ENCODE measurements at regions not wholly inside any gene's neighbourhood (a gene's known extent, or its start where the extent isn't known, plus 50 kb on each side); places are given as distances from the start of the nearest gene placed in this dataset.
"Not testable (repeated sequence)": the region's sequence is repeated elsewhere in the genome, so short reads cannot be mapped to it uniquely, and the experiment has no call there.

DNA sequence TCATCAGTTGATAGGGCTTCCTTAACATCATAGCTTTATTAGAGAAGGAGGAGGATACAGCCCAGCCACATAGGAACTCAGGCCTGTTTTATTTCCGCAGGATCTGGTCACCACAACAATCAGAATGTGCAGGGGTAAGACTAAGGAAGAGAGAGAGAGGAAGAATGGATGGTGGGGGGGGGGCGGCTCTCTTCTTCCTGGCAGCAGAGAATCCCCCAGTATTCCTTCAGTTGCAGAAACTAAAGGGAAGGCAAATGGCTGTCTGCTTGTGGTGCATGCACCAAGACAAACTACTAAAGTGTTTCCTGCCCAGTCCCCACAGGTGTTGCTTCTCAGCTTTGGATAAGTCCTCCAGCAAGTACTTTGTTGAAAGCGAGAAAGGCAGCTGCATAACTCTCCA, 96.4 kb upstream of the NBPF19 start:
- H3K9me3 Mint-ChIP-seq; H3K27ac Mint-ChIP-seq; H3K4me3 Mint-ChIP-seq; H3K36me3 Mint-ChIP-seq (ENCODE audit: low read depth); H3K27me3 Mint-ChIP-seq; intact Hi-C loops (cut with micrococcal nuclease): not testable (repeated sequence)
- peaks cover 13% of the 10 kb centered on the region for H3K4me1 Mint-ChIP-seq (ENCODE audit: low read depth)

DNA sequence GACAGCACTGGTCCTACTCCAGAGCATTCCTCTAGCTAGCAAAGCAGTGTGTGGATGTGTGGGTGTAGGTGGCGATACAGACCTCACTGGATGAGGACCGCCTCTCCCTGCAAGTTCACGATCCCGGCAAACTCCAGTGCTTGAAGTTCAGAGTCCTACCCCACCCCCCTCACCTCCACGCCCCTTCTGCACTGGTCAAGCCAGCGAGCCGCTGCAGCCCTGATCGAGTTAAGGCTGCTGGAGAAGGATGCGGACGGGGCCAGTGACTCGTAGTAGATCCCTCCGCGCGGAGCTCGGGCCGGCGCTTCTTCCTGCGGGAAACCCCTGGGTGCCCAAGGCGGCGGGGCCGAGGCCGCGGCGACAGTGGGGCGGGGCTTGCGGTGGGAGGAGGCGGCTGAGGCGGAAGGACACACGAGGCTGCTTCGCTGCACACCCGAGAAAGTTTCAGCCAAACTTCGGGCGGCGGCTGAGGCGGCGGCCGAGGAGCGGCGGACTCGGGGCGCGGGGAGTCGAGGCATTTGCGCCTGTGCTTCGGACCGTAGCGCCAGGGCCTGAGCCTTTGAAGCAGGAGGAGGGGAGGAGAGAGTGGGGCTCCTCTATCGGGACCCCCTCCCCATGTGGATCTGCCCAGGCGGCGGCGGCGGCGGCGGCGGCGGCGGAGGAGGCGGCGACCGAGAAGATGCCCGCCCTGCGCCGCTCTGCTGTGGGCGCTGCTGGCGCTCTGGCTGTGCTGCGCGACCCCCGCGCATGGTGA, 84.5 kb upstream of the NBPF19 start:
- intact Hi-C loops (cut with micrococcal nuclease); H3K36me3 Mint-ChIP-seq (ENCODE audit: low read depth); H3K27me3 Mint-ChIP-seq; H3K9me3 Mint-ChIP-seq: not testable (repeated sequence)
- Mint-ChIP-seq H3K4me3 (peak overlapping the region; percentile 78), H3K27ac (peak overlapping the region; percentile 72), H3K4me1 (ENCODE audit: low read depth) (peaks cover 12% of the 10 kb centered on the region)

DNA sequence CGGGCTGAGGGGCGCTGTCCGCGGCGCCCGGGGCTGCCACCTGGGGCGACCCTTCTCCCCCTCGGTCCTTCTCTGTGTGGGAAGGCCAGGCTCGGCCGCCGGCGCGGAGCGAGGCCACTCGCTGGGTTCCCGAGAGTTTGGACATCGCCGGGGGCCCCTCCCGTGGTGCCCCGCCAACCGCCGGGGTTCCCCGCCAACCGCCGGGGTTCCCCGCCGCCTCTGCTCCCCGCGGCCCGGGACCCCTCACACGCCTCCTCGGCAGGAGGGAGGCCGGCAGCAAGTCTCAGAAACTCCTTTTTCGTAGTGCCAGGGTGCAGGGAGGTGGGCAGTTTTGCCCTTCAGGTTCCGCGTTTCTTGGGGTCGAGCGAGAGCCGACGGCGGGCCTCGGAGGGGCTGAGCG, 83.9 kb upstream of the NBPF19 start:
- intact Hi-C loops (cut with micrococcal nuclease); H3K9me3 Mint-ChIP-seq; H3K36me3 Mint-ChIP-seq (ENCODE audit: low read depth); H3K27me3 Mint-ChIP-seq: not testable (repeated sequence)
- H3K27ac Mint-ChIP-seq = peak overlapping the region; percentile 72
- H3K4me1 Mint-ChIP-seq (ENCODE audit: low read depth) = peaks cover 12% of the 10 kb centered on the region
- peak overlapping the region; percentile 78 for H3K4me3 Mint-ChIP-seq

DNA sequence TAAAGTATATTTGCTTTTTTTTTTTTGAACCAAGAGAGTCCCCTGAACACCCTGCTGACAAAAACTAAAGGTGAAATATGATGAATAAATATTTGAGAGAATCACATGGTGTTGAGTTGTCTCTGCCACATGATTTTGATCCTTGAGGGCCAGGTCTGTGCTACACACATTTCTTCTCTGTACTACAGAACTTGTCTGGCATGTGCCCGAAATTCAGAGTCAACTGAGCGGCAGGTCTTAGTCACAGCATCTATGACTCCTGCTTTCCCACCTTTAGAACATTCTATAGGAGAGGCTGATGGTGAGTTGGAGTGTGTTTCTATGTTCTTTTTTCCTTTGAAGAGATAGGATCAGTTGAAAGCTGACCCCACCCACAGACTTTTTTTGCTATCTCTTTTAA, 79.0 kb upstream of the NBPF19 start:
- H3K27me3 Mint-ChIP-seq; intact Hi-C loops (cut with micrococcal nuclease); H3K36me3 Mint-ChIP-seq (ENCODE audit: low read depth); H3K4me3 Mint-ChIP-seq; H3K9me3 Mint-ChIP-seq; H3K27ac Mint-ChIP-seq: not testable (repeated sequence)
- H3K4me1 Mint-ChIP-seq (ENCODE audit: low read depth) = peaks cover 11% of the 10 kb centered on the region

DNA sequence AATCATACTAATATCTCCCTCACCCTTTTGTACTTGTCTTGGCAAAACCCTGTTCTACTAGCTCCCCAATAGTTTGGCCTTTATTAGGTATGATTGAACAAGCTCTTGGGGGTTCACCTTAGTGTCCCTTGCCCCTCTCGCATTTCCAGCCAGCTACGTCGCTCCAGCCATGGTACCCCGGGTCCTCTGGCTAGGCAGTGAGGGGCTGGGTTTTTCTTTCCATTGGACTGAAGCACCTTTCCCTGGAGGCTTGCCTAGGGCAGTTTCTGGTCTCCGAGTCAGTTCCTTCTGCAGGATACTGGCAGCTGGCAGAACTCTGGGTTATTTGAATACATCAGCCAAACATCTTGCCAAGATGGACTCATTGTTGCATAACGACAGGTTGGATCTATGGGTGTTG, 76.3 kb upstream of the NBPF19 start:
- intact Hi-C loops (cut with micrococcal nuclease); H3K36me3 Mint-ChIP-seq (ENCODE audit: low read depth); H3K9me3 Mint-ChIP-seq; H3K27ac Mint-ChIP-seq; H3K4me3 Mint-ChIP-seq; H3K27me3 Mint-ChIP-seq: not testable (repeated sequence)
- H3K4me1 Mint-ChIP-seq (ENCODE audit: low read depth) = peaks cover 11% of the 10 kb centered on the region

DNA sequence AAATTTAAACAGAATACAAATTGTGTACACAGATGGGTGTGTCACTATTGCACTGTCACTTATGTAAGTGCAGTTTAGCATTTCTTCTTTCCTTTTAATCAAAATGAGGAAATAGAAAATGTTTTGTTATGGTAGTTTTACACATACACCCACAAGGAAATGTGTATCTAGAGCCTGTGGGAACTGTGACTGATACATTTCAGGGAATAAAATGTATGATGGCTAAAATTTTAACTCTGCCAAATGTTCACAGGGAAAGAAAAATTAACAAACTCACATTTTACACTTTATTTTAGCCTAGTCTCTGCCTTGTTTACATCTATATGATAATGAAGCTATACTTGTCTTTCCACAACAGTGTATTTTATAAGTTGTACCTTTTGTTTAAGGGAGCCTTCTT, 66.4 kb upstream of the NBPF19 start:
- H3K27ac Mint-ChIP-seq; H3K36me3 Mint-ChIP-seq (ENCODE audit: low read depth); H3K27me3 Mint-ChIP-seq; H3K4me3 Mint-ChIP-seq; H3K9me3 Mint-ChIP-seq; intact Hi-C loops (cut with micrococcal nuclease); H3K4me1 Mint-ChIP-seq (ENCODE audit: low read depth): not testable (repeated sequence)

DNA sequence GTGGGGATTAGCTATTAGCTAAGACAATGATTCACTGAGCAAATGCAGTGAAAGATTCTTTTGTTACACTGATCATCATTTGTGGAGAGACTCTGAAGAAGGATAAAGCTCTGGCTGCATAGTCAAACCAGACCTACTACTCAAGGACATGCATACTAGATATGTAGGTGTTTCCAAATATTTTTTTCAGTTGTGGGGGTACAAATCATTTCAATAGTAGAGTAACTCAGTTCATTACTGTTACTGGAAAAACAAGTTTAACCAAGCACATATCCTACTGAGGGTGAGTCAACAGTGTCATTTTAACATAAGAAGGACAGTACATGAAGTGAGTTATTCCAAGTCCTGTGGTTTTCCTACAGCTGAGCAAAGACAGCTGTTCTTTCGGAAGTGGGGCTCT, 59.5 kb upstream of the NBPF19 start:
- H3K4me1 Mint-ChIP-seq (ENCODE audit: low read depth); H3K4me3 Mint-ChIP-seq; H3K27me3 Mint-ChIP-seq; H3K36me3 Mint-ChIP-seq (ENCODE audit: low read depth); H3K27ac Mint-ChIP-seq; intact Hi-C loops (cut with micrococcal nuclease); H3K9me3 Mint-ChIP-seq: not testable (repeated sequence)

DNA sequence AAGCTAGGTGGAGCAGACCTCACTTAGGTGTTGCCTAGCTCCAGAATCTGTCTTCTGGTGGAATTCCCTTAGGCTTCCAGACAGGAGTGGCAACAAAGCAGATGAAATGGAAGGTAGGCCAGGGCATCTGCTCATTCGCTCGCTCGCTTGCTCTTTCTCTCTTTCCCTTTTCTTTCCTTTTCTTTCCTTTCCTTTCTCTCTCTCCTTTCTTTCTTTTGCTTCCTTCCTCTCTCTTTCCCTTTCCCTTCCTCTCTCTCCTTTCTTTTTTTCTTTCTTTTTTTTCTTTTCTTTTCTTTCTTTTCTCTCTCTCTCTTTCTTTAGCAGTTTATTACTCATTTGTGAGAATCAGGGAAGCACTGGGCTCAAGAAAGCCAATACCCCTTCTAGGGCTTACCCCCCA, 56.1 kb upstream of the NBPF19 start:
- H3K4me1 Mint-ChIP-seq (ENCODE audit: low read depth); H3K36me3 Mint-ChIP-seq (ENCODE audit: low read depth); H3K9me3 Mint-ChIP-seq; H3K27me3 Mint-ChIP-seq; H3K4me3 Mint-ChIP-seq; intact Hi-C loops (cut with micrococcal nuclease); H3K27ac Mint-ChIP-seq: not testable (repeated sequence)

DNA sequence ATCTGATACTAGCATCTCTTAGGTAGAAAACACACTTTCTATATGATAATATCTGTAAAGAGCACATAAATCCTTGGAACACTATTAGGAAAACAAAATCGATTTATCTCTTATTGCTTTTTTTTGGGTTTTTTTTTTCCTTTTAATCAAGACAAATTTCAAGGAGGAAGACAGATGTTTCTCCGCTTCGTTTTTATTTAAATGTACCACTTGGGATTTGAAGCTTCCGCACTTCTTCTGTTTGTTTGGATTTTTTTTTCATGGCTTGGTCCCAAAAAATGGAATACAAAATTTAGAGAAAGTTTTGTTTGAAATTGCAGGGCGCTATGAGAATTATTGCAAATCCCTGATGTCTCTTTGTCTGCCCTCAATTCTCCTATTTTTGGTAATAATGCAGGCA, 51.7 kb upstream of the NBPF19 start:
- H3K4me1 Mint-ChIP-seq (ENCODE audit: low read depth); H3K27me3 Mint-ChIP-seq; H3K27ac Mint-ChIP-seq; intact Hi-C loops (cut with micrococcal nuclease); H3K36me3 Mint-ChIP-seq (ENCODE audit: low read depth); H3K9me3 Mint-ChIP-seq; H3K4me3 Mint-ChIP-seq: not testable (repeated sequence)
